ENCODE measurements at regions not wholly inside any gene's neighbourhood (a gene's known extent, or its start where the extent isn't known, plus 50 kb on each side); places are given as distances from the start of the nearest gene placed in this dataset.

DNA sequence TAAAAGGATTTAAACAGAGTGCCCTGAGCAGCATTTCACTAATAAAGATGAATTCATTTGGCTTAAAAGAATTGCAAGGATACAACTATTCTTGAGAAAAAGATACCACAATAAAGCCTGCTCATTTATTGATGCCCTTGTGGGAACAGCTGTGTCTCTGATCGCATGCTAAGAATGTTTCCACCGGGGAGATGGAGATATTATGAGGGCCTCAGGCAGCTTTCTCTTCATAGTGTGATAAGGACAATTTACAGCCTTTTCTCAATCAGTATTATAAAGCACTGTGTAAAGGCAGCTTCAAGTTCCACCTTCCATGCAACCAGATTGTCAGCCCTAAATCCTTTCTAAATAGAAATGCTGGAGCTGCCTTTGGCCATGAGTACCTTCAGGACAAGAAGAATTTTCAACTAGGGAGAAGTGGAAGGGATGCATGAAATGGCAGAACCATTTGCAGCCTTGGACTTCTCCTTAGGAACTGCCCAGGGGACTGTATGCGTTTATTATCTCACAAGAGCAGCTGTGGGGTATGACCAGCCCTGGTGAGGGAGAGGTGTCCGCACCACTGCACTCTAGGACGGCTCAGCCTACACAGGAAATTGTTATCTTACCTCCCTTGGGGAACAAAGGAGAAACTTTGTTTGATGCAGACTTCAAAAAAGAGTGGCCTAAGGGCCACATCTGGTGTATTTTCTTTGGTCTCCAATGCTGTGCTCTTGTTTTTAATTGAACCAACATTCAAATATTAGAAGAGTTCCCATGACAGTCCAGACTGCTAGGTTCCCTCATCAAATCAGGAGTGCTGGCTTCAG is 116.9 kb upstream of the PCGF5 start:
- 47 to 49% methylated on average over 5 of the region's 5 CpGs for WGBS, 2 donors
- DNase-seq (ENCODE audit: low spot score in 2 of 2): no peak
- no peak overlapping the region for H3K4me3 ChIP-seq (ENCODE audit: low read depth, poor library complexity, severe bottlenecking)
- no peak for TF ChIP-seq POLR2A (IDR thresholded peaks at IDR 0.05)
- TF ChIP-seq, protein P1, sequence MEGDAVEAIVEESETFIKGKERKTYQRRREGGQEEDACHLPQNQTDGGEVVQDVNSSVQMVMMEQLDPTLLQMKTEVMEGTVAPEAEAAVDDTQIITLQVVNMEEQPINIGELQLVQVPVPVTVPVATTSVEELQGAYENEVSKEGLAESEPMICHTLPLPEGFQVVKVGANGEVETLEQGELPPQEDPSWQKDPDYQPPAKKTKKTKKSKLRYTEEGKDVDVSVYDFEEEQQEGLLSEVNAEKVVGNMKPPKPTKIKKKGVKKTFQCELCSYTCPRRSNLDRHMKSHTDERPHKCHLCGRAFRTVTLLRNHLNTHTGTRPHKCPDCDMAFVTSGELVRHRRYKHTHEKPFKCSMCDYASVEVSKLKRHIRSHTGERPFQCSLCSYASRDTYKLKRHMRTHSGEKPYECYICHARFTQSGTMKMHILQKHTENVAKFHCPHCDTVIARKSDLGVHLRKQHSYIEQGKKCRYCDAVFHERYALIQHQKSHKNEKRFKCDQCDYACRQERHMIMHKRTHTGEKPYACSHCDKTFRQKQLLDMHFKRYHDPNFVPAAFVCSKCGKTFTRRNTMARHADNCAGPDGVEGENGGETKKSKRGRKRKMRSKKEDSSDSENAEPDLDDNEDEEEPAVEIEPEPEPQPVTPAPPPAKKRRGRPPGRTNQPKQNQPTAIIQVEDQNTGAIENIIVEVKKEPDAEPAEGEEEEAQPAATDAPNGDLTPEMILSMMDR (IDR thresholded peaks at IDR 0.05): no peak
- intact Hi-C loops (cut with DNase I; ENCODE audit: low total_unique reads): no loop called here

DNA sequence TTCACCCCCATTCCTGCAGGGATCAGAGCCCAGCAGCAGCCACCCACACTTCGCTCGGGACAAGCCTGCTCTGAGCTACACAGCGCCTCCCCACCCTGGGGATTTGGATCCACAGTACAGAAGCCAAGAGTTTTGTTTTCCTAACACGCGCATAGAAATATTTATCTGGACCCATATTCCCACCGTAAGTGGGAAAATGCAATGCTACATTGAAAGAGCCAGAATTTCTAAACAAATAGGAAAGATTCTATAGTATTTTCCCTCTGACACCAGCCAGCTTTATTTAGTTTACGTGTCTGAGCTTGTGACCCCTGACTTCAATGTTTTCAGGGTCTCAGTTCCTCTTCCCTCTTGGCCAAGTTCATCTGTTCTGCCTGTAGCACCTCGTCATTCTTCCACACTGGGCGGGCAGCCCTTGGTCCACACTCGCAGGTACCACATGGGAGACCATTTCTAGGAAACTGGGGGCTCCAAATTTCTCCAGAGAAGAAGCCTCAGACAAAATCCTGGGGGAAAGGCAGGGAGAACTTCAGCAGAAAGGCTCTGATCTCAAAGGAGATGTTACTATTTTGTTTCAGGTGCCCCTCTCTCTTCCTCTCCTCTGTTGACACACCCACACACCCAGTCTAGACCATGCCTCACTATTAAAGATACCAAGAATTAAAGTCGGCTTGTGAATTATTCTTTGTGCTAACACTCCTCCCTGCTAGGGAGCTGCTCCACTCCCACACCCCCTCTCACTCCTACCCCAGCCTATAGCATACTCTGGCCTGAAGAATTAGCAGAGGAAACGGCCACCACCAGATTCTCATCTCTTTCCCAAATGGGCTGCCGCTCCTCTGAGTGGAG is 116.0 kb upstream of the PCGF5 start:
- H3K4me3 ChIP-seq (ENCODE audit: low read depth, poor library complexity, severe bottlenecking): no peak overlapping the region
- WGBS, 2 donors: 50 to 56% methylated on average over 13 of the region's 13 CpGs
- no peak for DNase-seq (ENCODE audit: low spot score in 2 of 2)
- intact Hi-C loops (cut with DNase I; ENCODE audit: low total_unique reads): no loop called here
- no peak for TF ChIP-seq POLR2A (IDR thresholded peaks at IDR 0.05)
- TF ChIP-seq, protein P1 (IDR thresholded peaks at IDR 0.05): no peak

DNA sequence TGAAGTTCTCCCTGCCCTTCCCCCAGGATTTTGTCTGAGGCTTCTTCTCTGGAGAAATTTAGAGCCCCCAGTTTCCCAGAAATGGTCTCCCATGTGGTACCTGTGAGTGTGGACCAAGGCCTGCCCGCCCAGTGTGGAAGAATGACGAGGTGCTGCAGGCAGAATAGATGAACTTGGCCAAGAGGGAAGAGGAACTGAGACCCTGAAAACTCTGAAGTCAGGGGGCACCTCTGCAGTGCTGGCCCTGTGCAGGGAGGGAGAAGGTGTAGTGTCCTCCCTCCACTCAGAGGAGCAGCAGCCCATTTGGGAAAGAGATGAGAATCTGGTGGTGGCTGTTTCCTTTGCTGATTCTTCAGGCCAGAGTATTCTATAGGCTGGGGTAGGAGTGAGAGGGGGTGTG is 115.2 kb upstream of the PCGF5 start:
- no peak for DNase-seq (ENCODE audit: low spot score in 2 of 2)
- TF ChIP-seq, protein P1 (IDR thresholded peaks at IDR 0.05): no peak
- no peak for TF ChIP-seq POLR2A (IDR thresholded peaks at IDR 0.05)
- intact Hi-C loops (cut with DNase I; ENCODE audit: low total_unique reads): no loop called here
- no peak overlapping the region for H3K4me3 ChIP-seq (ENCODE audit: low read depth, poor library complexity, severe bottlenecking)
- 89 to 91% methylated on average over 2 of the region's 2 CpGs for WGBS, 2 donors

DNA sequence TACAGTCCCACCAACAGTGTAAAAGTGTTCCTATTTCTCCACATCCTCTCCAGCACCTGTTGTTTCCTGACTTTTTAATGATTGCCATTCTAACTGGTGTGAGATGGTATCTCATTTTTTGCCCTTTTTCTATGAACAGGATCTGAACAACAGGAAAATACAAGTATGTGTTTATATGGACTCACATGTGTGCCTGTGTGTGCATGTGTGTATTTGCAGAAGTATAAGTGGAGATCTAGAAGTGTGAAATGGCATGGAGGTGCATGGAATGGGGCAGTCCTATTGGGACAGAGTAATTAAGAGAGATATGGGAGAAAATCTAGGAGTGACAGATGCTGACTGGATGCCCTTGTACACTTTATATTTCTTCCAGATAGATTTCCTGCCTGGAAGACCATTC is 111.6 kb upstream of the PCGF5 start:
- H3K4me3 ChIP-seq (ENCODE audit: low read depth, poor library complexity, severe bottlenecking): no peak overlapping the region
- TF ChIP-seq POLR2A (IDR thresholded peaks at IDR 0.05): no peak
- TF ChIP-seq, protein P1 (IDR thresholded peaks at IDR 0.05): no peak
- no peak for DNase-seq (ENCODE audit: low spot score in 2 of 2)
- intact Hi-C loops (cut with DNase I; ENCODE audit: low total_unique reads): no loop called here

DNA sequence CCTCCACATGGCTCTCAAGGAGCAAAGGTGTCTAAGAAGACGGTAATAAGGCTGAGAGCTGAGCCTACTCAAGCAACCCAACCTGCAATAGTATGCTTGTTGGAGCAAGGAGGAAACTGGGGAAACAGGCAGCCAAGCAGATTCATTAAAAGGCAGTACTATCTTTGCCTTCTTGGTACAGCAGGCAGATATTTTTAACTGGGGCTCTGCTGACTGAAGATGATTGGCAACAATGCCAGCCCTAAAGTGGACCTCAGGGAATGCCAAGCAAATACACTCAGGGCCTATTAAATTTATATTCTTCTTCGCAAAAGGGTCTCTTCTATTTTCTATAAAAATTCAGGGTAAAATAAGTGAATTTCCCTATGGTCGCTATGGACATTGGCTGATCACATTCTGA is 109.4 kb upstream of the PCGF5 start:
- intact Hi-C loops (cut with DNase I; ENCODE audit: low total_unique reads): no loop called here
- 82 to 91% methylated on average over 3 of the region's 3 CpGs for WGBS, 2 donors
- no peak overlapping the region for H3K4me3 ChIP-seq (ENCODE audit: low read depth, poor library complexity, severe bottlenecking)
- DNase-seq (ENCODE audit: low spot score in 2 of 2): no peak
- TF ChIP-seq, protein P1 (IDR thresholded peaks at IDR 0.05): no peak
- no peak for TF ChIP-seq POLR2A (IDR thresholded peaks at IDR 0.05)
